Body of pancreas (tissue), 4 donors: ENCODE measurements at regions not wholly inside any gene's neighbourhood (a gene's known extent, or its start where the extent isn't known, plus 50 kb on each side); places are given as distances from the start of the nearest gene placed in this dataset. TPM values are rescaled to one million over a fixed set of nuclear protein-coding genes. Genes with fewer than 3 reads are reported as not detected.
A peak's percentile ranks its signal among the peaks of the same experiment; 100 is the strongest.

Experiments used
- ATAC-seq: fragments of 150-250 bp; one replicate; pipeline ENCODE4 v1.9.1; 2016
- DNase-seq, 4 donors: peaks; one replicate each; pipeline ENCODE4 v3.0.0-alpha.2; 2019
- H3K27ac ChIP-seq, 4 donors: fragments of 200-600 bp; sonication (generic); 1 replicate in 3 of 4; 2 replicates in 1 of 4; pipeline versions ENCODE4 v1.5.1 to v1.6.1; 2016 to 2019; ENCODE audit warnings: mild to moderate bottlenecking in 1 of 4, mixed read lengths in 1 of 4, moderate library complexity in 1 of 4
- H3K27me3 ChIP-seq, 2 donors: fragments of 200-600 bp; sonication (generic); one replicate each; pipeline ENCODE4 v1.6.0; 2016; ENCODE audit warnings: mild to moderate bottlenecking in 1 of 2
- H3K36me3 ChIP-seq, 2 donors: fragments of 200-600 bp; sonication (generic); replicated peaks in 1 of 2; 2 replicates each; pipeline ENCODE4 v1.5.1; 2016; ENCODE audit warnings: low read depth in 2 of 2; ENCODE audit not compliant: insufficient read depth in 1 of 2
- H3K4me1 ChIP-seq: fragments of 200-600 bp; sonication (generic); one replicate; pipeline ENCODE4 v1.6.0; 2016
- H3K4me3 ChIP-seq, 2 donors: fragments of 200-600 bp; sonication (generic); 1 replicate in 1 of 2; 2 replicates in 1 of 2; pipeline ENCODE4 v1.5.1; 2016 to 2019
- H3K9me3 ChIP-seq, 3 donors: fragments of 200-600 bp; sonication (generic); 1 replicate in 2 of 3; 2 replicates in 1 of 3; pipeline ENCODE4 v1.5.1; 2016
- POLR2A ChIP-seq, 3 donors: fragments of 450-650 bp; IDR thresholded peaks; one replicate each; pipeline ENCODE4 v1.6.1; 2016; ENCODE audit warnings: antibody characterized with exemption in 3 of 3, mild to moderate bottlenecking in 2 of 3
- WGBS, 2 donors: methylation state at CpG; one replicate each; pipeline ENCODE4 v1.1.5; 2017; 5-methylcytosine and 5-hydroxymethylcytosine counted together
- intact Hi-C: fragments of 100-400 bp; cut with DNase I; formaldehyde crosslinking; loops from one replicate; pipeline ENCODE4 v1.15.1; 2023
- microRNA counts, 2 donors: library from miRNA; unstranded; fragments of <30 nt; microRNA quantifications; one replicate each; lab custom pipeline; 2017
- microRNA-seq, 2 donors: library from miRNA; unstranded; fragments of <30 nt; microRNA quantifications; one replicate each; pipeline ENCODE4, GENCODE V29; 2016; ENCODE audit warnings: borderline number of aligned reads in 2 of 2, borderline replicate concordance in 2 of 2
- small RNA-seq: library from RNA; depleted of rRNA; stranded (forward); fragments of <200 nt; gene quantifications from one replicate; pipeline ENCODE3, GENCODE V24; 2016
- TF ChIP-seq, protein P1 (sequence below), 7 experiments: fragments of 450-650 bp in 4 of 7; fragments of 200-600 bp in 3 of 7; sonication (generic) in 3 of 7; IDR thresholded peaks; one replicate each; pipeline ENCODE4 v1.5.1; 2016 to 2019; ENCODE audit warnings: antibody characterized with exemption in 7 of 7

DNA sequence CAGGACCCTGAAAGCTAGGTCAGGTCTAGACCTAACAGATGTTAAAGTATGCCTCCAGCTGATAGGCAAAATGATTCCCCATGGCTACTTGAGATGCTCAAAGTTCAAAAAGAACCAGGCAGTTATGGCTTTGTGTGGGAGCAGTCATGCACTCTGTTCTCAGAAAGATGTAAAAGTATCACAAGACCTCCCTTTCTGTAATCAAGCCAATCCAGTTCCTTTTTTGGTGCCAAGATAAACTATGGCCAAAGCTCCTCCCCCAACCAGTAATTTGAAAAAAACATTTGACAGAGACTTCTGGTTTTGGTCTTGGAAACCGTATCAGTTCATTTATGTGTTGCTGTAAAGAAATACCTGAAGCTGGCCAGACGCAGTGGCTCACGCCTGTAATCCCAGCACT is 51.4 kb upstream of the XIST start:
- Histone ChIP-seq H3K27ac (no peak overlapping the region), H3K9me3 (no peaks in the 10 kb centered on the region), H3K4me3 (no peak overlapping the region), H3K4me1 (no peaks in the 10 kb centered on the region), H3K36me3 (no peaks in the 10 kb centered on the region), H3K27me3 (no peaks in the 10 kb centered on the region)
- WGBS, 2 donors, result 57 to 64% methylated on average over 2 to 3 of the region's 3 CpGs
- DNase-seq (no peak), ATAC-seq (no peak)
- intact Hi-C loops, result no loop called here
- TF ChIP-seq, protein P1, sequence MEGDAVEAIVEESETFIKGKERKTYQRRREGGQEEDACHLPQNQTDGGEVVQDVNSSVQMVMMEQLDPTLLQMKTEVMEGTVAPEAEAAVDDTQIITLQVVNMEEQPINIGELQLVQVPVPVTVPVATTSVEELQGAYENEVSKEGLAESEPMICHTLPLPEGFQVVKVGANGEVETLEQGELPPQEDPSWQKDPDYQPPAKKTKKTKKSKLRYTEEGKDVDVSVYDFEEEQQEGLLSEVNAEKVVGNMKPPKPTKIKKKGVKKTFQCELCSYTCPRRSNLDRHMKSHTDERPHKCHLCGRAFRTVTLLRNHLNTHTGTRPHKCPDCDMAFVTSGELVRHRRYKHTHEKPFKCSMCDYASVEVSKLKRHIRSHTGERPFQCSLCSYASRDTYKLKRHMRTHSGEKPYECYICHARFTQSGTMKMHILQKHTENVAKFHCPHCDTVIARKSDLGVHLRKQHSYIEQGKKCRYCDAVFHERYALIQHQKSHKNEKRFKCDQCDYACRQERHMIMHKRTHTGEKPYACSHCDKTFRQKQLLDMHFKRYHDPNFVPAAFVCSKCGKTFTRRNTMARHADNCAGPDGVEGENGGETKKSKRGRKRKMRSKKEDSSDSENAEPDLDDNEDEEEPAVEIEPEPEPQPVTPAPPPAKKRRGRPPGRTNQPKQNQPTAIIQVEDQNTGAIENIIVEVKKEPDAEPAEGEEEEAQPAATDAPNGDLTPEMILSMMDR (IDR thresholded peaks at IDR 0.05), result no peak
- no peak for TF ChIP-seq POLR2A (IDR thresholded peaks at IDR 0.05)

MicroRNAs encoded in the stretch of these regions (microRNA counts, 767-probe panel; counts per million panel counts)
- microRNA hsa-miR-374b-5p (lab: Ali Mortazavi, UCI), result 736 to 6,922 counts per million in 2 donors
- microRNA hsa-miR-374c-5p (lab: Ali Mortazavi, UCI), result 0 to 736 counts per million in 2 donors
- microRNA hsa-miR-421 (lab: Ali Mortazavi, UCI), result 0 to 736 counts per million in 2 donors

Small RNA genes in the stretch of these regions (microRNA-seq; reads per million reads assigned to microRNA genes)
- 0 reads per million in 2 donors for gene MIR374B
- gene MIR374C, result 0 reads per million in 2 donors
- gene MIR421, result 106 to 150 reads per million in 2 donors

Small RNA genes in the stretch of these regions (small RNA-seq; reads per million reads assigned to genes)
- gene ATP5MDP1 (not detected), gene DDX3P2 (not detected), gene MIR374B (5.5 reads per million, percentile 88 among the genes with 10 or more reads in this experiment), gene MIR421 (5.2 reads per million, percentile 88 among the genes with 10 or more reads in this experiment), gene RF02124 (not detected), gene RF02125 (not detected)
